WERI-Rb-1 (cell line): ENCODE measurements at regions not wholly inside any gene's neighbourhood (a gene's known extent, or its start where the extent isn't known, plus 50 kb on each side); places are given as distances from the start of the nearest gene placed in this dataset.

Source experiments
- DNase-seq: peaks from one replicate; pipeline ENCODE4 v3.0.0-alpha.2; 2020
- H3K27ac ChIP-seq: fragments of 250-450 bp; sonication (Bioruptor Pico); 2 replicates; pipeline ENCODE4 v1.5.1; 2020; ENCODE audit warnings: mild to moderate bottlenecking, moderate library complexity
- H3K27me3 ChIP-seq: fragments of 250-450 bp; sonication (Bioruptor Pico); 2 replicates; pipeline ENCODE4 v1.5.1; 2021; ENCODE audit warnings: mild to moderate bottlenecking, low read depth, moderate library complexity; ENCODE audit not compliant: insufficient read depth, severe bottlenecking
- H3K36me3 ChIP-seq: fragments of 250-450 bp; sonication (Bioruptor Pico); 2 replicates; pipeline ENCODE4 v1.5.1; 2020; ENCODE audit warnings: mild to moderate bottlenecking, moderate library complexity
- H3K4me3 ChIP-seq: 2 replicates; pipeline ENCODE4 v1.5.1; 2011; ENCODE audit warnings: low read depth, mild to moderate bottlenecking, control low read depth, low read length
- H3K9me3 ChIP-seq: fragments of 250-450 bp; sonication (Bioruptor Pico); 2 replicates; pipeline ENCODE4 v1.5.1; 2021; ENCODE audit warnings: mild to moderate bottlenecking, moderate library complexity; ENCODE audit not compliant: severe bottlenecking
- CTCF ChIP-seq: IDR thresholded peaks from 2 replicates; pipeline ENCODE4 v1.5.1; 2011; ENCODE audit warnings: low read depth, mild to moderate bottlenecking, control low read depth, inconsistent platforms, low read length

- Histone ChIP-seq H3K27me3 (no peaks in the 10 kb centered on the region), H3K27ac (no peak overlapping the region), H3K9me3 (no peaks in the 10 kb centered on the region), H3K36me3 (no peaks in the 10 kb centered on the region), H3K4me3 (no peak overlapping the region)
- TF ChIP-seq CTCF: no peak
- no peak for DNase-seq
These were observed 514.7 kb downstream of the SOX11 start for GRCh38 chr2:6206882-6207281.

- Histone ChIP-seq H3K4me3 (no peak overlapping the region), H3K9me3 (no peaks in the 10 kb centered on the region), H3K36me3 (no peaks in the 10 kb centered on the region), H3K27me3 (no peaks in the 10 kb centered on the region), H3K27ac (no peak overlapping the region)
- no peak for DNase-seq
- TF ChIP-seq CTCF: no peak
These were observed 519.1 kb downstream of the SOX11 start for GRCh38 chr2:6211236-6211635.

GRCh38 chr2:6212491-6212890 is 520.3 kb downstream of the SOX11 start:
- no peaks in the 10 kb centered on the region for H3K36me3 ChIP-seq
- H3K27ac ChIP-seq: no peak overlapping the region
- no peak for TF ChIP-seq CTCF
- no peak for DNase-seq
- H3K9me3 ChIP-seq: no peaks in the 10 kb centered on the region
- H3K4me3 ChIP-seq: no peak overlapping the region
- H3K27me3 ChIP-seq: no peaks in the 10 kb centered on the region

- Histone ChIP-seq H3K27me3 (no peaks in the 10 kb centered on the region), H3K27ac (no peak overlapping the region), H3K36me3 (no peaks in the 10 kb centered on the region), H3K9me3 (no peaks in the 10 kb centered on the region), H3K4me3 (no peak overlapping the region)
- no peak for DNase-seq
- TF ChIP-seq CTCF: no peak
These were observed 521.0 kb downstream of the SOX11 start for GRCh38 chr2:6213056-6213780.

- H3K4me3 ChIP-seq: no peak overlapping the region
- H3K27me3 ChIP-seq: no peaks in the 10 kb centered on the region
- no peaks in the 10 kb centered on the region for H3K9me3 ChIP-seq
- no peak for DNase-seq
- H3K27ac ChIP-seq: no peak overlapping the region
- no peak for TF ChIP-seq CTCF
- no peaks in the 10 kb centered on the region for H3K36me3 ChIP-seq
These were observed 522.3 kb downstream of the SOX11 start for GRCh38 chr2:6214471-6214870.

- Histone ChIP-seq H3K9me3 (no peaks in the 10 kb centered on the region), H3K27me3 (no peaks in the 10 kb centered on the region), H3K36me3 (no peaks in the 10 kb centered on the region), H3K27ac (no peak overlapping the region), H3K4me3 (no peak overlapping the region)
- TF ChIP-seq CTCF: no peak
- DNase-seq: no peak
These were observed 522.9 kb downstream of the SOX11 start for GRCh38 chr2:6215053-6215452.
